Thyroid gland (tissue), 4 donors: ENCODE measurements at regions not wholly inside any gene's neighbourhood (a gene's known extent, or its start where the extent isn't known, plus 50 kb on each side); places are given as distances from the start of the nearest gene placed in this dataset.

Source experiments
- DNase-seq, 2 donors: peaks; one replicate each; pipeline ENCODE4 v3.0.0-alpha.2; 2019
- H3K27ac ChIP-seq, 3 donors: fragments of 200-600 bp; sonication (generic); 1 replicate in 2 of 3; 2 replicates in 1 of 3; pipeline ENCODE4 v1.5.1; 2016 to 2019; ENCODE audit warnings: mild to moderate bottlenecking in 1 of 3, moderate library complexity in 1 of 3
- H3K27me3 ChIP-seq: fragments of 200-600 bp; sonication (generic); one replicate; pipeline ENCODE4 v1.5.1; 2019
- H3K36me3 ChIP-seq, 2 donors: fragments of 200-600 bp; sonication (generic); one replicate each; pipeline ENCODE4 v1.5.1; 2016 to 2019
- H3K4me1 ChIP-seq, 2 donors: fragments of 200-600 bp; sonication (generic); one replicate each; pipeline ENCODE4 v1.5.1; 2017 to 2019
- H3K4me3 ChIP-seq, 3 donors: fragments of 200-600 bp; sonication (generic); replicated peaks in 1 of 3; 1 replicate in 2 of 3; 2 replicates in 1 of 3; pipeline ENCODE4 v1.5.1; 2016; ENCODE audit warnings: mild to moderate bottlenecking in 1 of 3
- H3K9me3 ChIP-seq: fragments of 200-600 bp; sonication (generic); one replicate; pipeline ENCODE4 v1.5.1; 2017
- CTCF ChIP-seq, 6 experiments: fragments of 200-600 bp in 3 of 6; fragments of 450-650 bp in 3 of 6; sonication (generic) in 3 of 6; IDR thresholded peaks; one replicate each; pipeline ENCODE4 v1.5.1; 2016 to 2019; ENCODE audit warnings: antibody characterized with exemption in 6 of 6, mild to moderate bottlenecking in 2 of 6, inconsistent platforms in 1 of 6, moderate library complexity in 1 of 6
- POLR2A ChIP-seq, 2 donors: fragments of 450-650 bp; IDR thresholded peaks; one replicate each; pipeline ENCODE4 v1.6.1; 2017; ENCODE audit warnings: antibody characterized with exemption in 2 of 2, mild to moderate bottlenecking in 2 of 2, moderate library complexity in 1 of 2
- WGBS, 2 donors: methylation state at CpG; one replicate each; pipeline ENCODE4 v1.1.5; 2017; 5-methylcytosine and 5-hydroxymethylcytosine counted together
- intact Hi-C: fragments of 100-400 bp; cut with DNase I; formaldehyde crosslinking; loops from one replicate; pipeline ENCODE4 v1.15.1; 2023

- WGBS, 2 donors = 94 to 95% methylated on average over 8 of the region's 8 CpGs
- Histone ChIP-seq H3K9me3 (no peaks in the 10 kb centered on the region), H3K36me3 (no peaks in the 10 kb centered on the region), H3K4me1 (no peaks in the 10 kb centered on the region), H3K4me3 (no peak overlapping the region), H3K27me3 (no peaks in the 10 kb centered on the region), H3K27ac (no peak overlapping the region)
- TF ChIP-seq POLR2A (IDR thresholded peaks at IDR 0.05) = no peak
- no peak for TF ChIP-seq CTCF (IDR thresholded peaks at IDR 0.05)
- intact Hi-C loops = no loop called here
- DNase-seq = no peak
Measured at GRCh38 chr10:43971981-43972380, 323.3 kb upstream of the ZNF32 start.

- Histone ChIP-seq H3K9me3 (no peaks in the 10 kb centered on the region), H3K4me1 (no peaks in the 10 kb centered on the region), H3K27ac (no peak overlapping the region), H3K36me3 (no peaks in the 10 kb centered on the region), H3K4me3 (no peak overlapping the region), H3K27me3 (no peaks in the 10 kb centered on the region)
- no peak for DNase-seq
- no peak for TF ChIP-seq POLR2A (IDR thresholded peaks at IDR 0.05)
- TF ChIP-seq CTCF (IDR thresholded peaks at IDR 0.05) = no peak
- 88 to 92% methylated on average over 5 of the region's 5 CpGs for WGBS, 2 donors
- intact Hi-C loops = no loop called here
Measured at GRCh38 chr10:43971306-43971705, 322.6 kb upstream of the ZNF32 start.

- intact Hi-C loops = no loop called here
- H3K27me3 ChIP-seq = no peaks in the 10 kb centered on the region
- no peaks in the 10 kb centered on the region for H3K36me3 ChIP-seq
- no peak for DNase-seq
- H3K27ac ChIP-seq = no peak overlapping the region
- H3K9me3 ChIP-seq = no peaks in the 10 kb centered on the region
- TF ChIP-seq POLR2A (IDR thresholded peaks at IDR 0.05) (no peak), CTCF (IDR thresholded peaks at IDR 0.05) (no peak)
- no peak overlapping the region for H3K4me3 ChIP-seq
- WGBS, 2 donors = 88 to 100% methylated on average over 2 of the region's 2 CpGs
- H3K4me1 ChIP-seq = peaks cover 0 to 3% of the 10 kb centered on the region in 2 donors
Measured at GRCh38 chr10:43970717-43971116, 322.0 kb upstream of the ZNF32 start.

- intact Hi-C loops = no loop called here
- WGBS, 2 donors = 100% methylated on average over 3 to 5 of the region's 6 CpGs
- Histone ChIP-seq H3K27me3 (no peaks in the 10 kb centered on the region), H3K9me3 (no peaks in the 10 kb centered on the region), H3K4me1 (peaks cover 0 to 4% of the 10 kb centered on the region in 2 donors), H3K4me3 (no peak overlapping the region), H3K27ac (no peak overlapping the region), H3K36me3 (no peaks in the 10 kb centered on the region)
- no peak for TF ChIP-seq POLR2A (IDR thresholded peaks at IDR 0.05)
- no peak for TF ChIP-seq CTCF (IDR thresholded peaks at IDR 0.05)
- DNase-seq = no peak
Measured at GRCh38 chr10:43970018-43970698, 321.5 kb upstream of the ZNF32 start.

- H3K4me3 ChIP-seq = no peak overlapping the region
- 80 to 88% methylated on average over 1 to 9 of the region's 9 CpGs for WGBS, 2 donors
- TF ChIP-seq CTCF (IDR thresholded peaks at IDR 0.05) (no peak), POLR2A (IDR thresholded peaks at IDR 0.05) (no peak)
- no peaks in the 10 kb centered on the region for H3K36me3 ChIP-seq
- no peaks in the 10 kb centered on the region for H3K27me3 ChIP-seq
- DNase-seq = no peak
- H3K27ac ChIP-seq = no peak overlapping the region
- no peaks in the 10 kb centered on the region for H3K9me3 ChIP-seq
- H3K4me1 ChIP-seq = peaks cover 0 to 8% of the 10 kb centered on the region in 2 donors
- intact Hi-C loops = no loop called here
Measured at GRCh38 chr10:43969506-43969905, 320.8 kb upstream of the ZNF32 start.
